ENCODE measurements at regions not wholly inside any gene's neighbourhood (a gene's known extent, or its start where the extent isn't known, plus 50 kb on each side); places are given as distances from the start of the nearest gene placed in this dataset.

- no peak for TF ChIP-seq EZH2phosphoT487 (IDR thresholded peaks at IDR 0.05; ENCODE audit: low read length)
- TF ChIP-seq CTCF (IDR thresholded peaks at IDR 0.05; ENCODE audit: low read length), result no peak
Observed at GRCh38 chr9:119902611-119903010, 533.4 kb upstream of the BRINP1 start.

All from MM.1S (cell line).